Neural crest cell (in vitro differentiated cells): ENCODE measurements at regions not wholly inside any gene's neighbourhood (a gene's known extent, or its start where the extent isn't known, plus 50 kb on each side); places are given as distances from the start of the nearest gene placed in this dataset.

ENCODE experiments used
- DNase-seq: peaks from one replicate; pipeline ENCODE4 v3.0.0; 2021; ENCODE audit warnings: low read depth, mixed read lengths, low spot score
- H3K27ac Mint-ChIP-seq: one replicate; pipeline ENCODE4 v1.8.0; 2021; ENCODE audit warnings: mild to moderate bottlenecking, mixed read lengths; ENCODE audit not compliant: unreplicated experiment
- H3K27me3 Mint-ChIP-seq: 2 replicates; pipeline ENCODE4 v1.8.0; 2021; ENCODE audit warnings: low read depth, mild to moderate bottlenecking, mixed read lengths
- H3K36me3 Mint-ChIP-seq: 2 replicates; pipeline ENCODE4 v1.8.0; 2021; ENCODE audit warnings: low read depth, mild to moderate bottlenecking, mixed read lengths
- H3K4me1 Mint-ChIP-seq: 2 replicates; pipeline ENCODE4 v1.8.0; 2021; ENCODE audit warnings: mixed read lengths
- H3K4me3 Mint-ChIP-seq: one replicate; pipeline ENCODE4 v1.8.0; 2021; ENCODE audit warnings: mild to moderate bottlenecking, mixed read lengths
- H3K9me3 Mint-ChIP-seq: 2 replicates; pipeline ENCODE4 v1.8.0; 2021; ENCODE audit warnings: mixed read lengths
- TF ChIP-seq, protein P1 (sequence below): fragments of 200-600 bp; sonication (generic); conservative IDR thresholded peaks from 2 replicates; pipeline ENCODE4 v1.5.0; 2021; ENCODE audit warnings: antibody characterized with exemption, mild to moderate bottlenecking

DNA sequence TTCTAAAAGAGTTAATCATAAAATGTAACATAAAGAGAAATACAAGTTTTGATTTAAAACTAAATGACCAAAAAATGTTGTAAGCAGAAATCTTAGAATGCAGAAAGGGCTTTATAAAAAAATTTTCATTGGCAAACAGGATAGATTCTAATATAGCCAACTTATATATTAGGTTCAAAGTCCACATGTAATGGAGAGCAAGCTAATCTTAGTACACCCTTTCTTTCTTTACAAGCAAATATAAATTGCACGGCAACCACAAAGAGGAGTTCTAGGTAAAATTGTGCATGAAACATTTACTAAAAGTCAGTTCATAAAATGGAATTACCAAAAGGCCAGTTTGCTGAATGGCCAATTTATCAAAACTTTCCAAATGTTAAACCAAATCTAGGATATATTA is 130.6 kb downstream of the NOL4 start:
- DNase-seq, result no peak
- no peak overlapping the region for H3K4me3 Mint-ChIP-seq
- peaks cover 4% of the 10 kb centered on the region for H3K4me1 Mint-ChIP-seq
- no peaks in the 10 kb centered on the region for H3K27me3 Mint-ChIP-seq
- H3K36me3 Mint-ChIP-seq, result no peaks in the 10 kb centered on the region
- TF ChIP-seq, protein P1, sequence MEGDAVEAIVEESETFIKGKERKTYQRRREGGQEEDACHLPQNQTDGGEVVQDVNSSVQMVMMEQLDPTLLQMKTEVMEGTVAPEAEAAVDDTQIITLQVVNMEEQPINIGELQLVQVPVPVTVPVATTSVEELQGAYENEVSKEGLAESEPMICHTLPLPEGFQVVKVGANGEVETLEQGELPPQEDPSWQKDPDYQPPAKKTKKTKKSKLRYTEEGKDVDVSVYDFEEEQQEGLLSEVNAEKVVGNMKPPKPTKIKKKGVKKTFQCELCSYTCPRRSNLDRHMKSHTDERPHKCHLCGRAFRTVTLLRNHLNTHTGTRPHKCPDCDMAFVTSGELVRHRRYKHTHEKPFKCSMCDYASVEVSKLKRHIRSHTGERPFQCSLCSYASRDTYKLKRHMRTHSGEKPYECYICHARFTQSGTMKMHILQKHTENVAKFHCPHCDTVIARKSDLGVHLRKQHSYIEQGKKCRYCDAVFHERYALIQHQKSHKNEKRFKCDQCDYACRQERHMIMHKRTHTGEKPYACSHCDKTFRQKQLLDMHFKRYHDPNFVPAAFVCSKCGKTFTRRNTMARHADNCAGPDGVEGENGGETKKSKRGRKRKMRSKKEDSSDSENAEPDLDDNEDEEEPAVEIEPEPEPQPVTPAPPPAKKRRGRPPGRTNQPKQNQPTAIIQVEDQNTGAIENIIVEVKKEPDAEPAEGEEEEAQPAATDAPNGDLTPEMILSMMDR, result no peak
- H3K27ac Mint-ChIP-seq, result no peak overlapping the region
- H3K9me3 Mint-ChIP-seq, result no peaks in the 10 kb centered on the region

DNA sequence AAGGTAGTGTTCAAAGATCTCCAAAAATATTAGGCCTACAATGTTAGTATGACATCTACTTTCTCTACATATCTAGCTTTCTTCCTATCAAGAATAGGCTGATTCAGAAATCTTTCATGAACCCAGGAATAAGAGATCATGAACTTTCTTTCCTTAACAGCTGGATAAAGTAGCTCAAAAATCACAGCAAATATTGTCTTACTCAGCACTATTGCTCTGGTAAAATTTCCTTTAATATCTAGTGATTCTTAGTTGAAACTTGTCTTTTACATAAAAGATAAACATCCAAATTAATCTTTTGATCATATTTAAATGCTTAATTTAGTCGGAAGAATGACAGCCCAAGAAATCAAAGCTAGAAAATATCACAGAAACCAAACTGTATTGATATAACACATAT is 131.9 kb downstream of the NOL4 start:
- H3K4me3 Mint-ChIP-seq, result no peak overlapping the region
- TF ChIP-seq, protein P1, result no peak
- no peaks in the 10 kb centered on the region for H3K27me3 Mint-ChIP-seq
- H3K27ac Mint-ChIP-seq, result no peak overlapping the region
- H3K36me3 Mint-ChIP-seq, result no peaks in the 10 kb centered on the region
- no peaks in the 10 kb centered on the region for H3K9me3 Mint-ChIP-seq
- no peaks in the 10 kb centered on the region for H3K4me1 Mint-ChIP-seq
- no peak for DNase-seq

DNA sequence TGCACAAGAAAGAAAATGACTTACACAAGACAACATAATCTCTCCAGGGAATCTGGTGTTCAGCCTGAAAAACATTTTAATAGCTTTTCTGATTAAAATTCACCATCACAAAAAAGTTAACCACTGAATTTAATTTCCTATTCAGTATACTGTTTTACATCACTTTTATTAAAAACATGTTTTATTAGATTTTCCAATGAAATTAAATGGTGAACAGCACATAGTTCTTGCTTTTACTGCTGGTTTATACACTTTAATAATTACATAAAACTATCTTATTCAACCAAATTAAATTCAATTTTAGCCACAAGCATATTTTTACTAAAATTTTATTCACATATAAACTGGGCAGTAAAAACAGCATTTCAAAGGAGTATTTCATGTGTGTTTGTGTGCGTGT is 138.3 kb downstream of the NOL4 start:
- no peaks in the 10 kb centered on the region for H3K9me3 Mint-ChIP-seq
- no peaks in the 10 kb centered on the region for H3K4me1 Mint-ChIP-seq
- no peak overlapping the region for H3K27ac Mint-ChIP-seq
- no peak for DNase-seq
- no peaks in the 10 kb centered on the region for H3K27me3 Mint-ChIP-seq
- H3K4me3 Mint-ChIP-seq, result no peak overlapping the region
- TF ChIP-seq, protein P1, result no peak
- H3K36me3 Mint-ChIP-seq, result no peaks in the 10 kb centered on the region

DNA sequence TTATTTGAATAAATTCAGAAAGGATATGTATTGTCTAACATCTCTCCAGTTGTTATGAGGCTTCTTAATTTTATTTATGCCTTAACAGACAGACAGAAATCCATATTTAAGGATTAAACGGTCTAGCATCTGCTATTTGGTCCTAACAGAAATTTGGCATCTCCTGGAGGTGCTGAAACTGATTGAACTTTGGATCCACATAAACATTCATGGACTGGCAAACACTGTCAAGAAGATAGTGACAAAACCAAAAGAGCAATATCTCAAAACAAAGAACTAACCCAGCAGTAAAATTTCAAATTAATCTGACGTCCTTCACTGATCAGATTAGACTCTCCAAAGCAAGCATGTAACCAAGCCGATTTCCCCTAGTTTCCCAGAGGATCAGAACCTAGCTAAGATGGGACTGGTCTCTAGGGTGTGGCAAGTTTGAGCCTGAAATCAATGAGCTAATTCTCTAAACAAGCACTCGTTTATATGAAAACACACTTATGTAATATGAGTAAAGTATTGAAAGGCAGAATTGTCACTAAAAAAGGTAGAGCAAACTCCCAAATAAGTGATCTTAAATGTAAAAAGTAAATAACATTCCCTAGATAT is 139.5 kb downstream of the NOL4 start:
- Mint-ChIP-seq H3K4me1 (no peaks in the 10 kb centered on the region), H3K27me3 (no peaks in the 10 kb centered on the region), H3K9me3 (no peaks in the 10 kb centered on the region), H3K36me3 (no peaks in the 10 kb centered on the region), H3K4me3 (no peak overlapping the region), H3K27ac (no peak overlapping the region)
- TF ChIP-seq, protein P1, result no peak
- DNase-seq, result no peak

DNA sequence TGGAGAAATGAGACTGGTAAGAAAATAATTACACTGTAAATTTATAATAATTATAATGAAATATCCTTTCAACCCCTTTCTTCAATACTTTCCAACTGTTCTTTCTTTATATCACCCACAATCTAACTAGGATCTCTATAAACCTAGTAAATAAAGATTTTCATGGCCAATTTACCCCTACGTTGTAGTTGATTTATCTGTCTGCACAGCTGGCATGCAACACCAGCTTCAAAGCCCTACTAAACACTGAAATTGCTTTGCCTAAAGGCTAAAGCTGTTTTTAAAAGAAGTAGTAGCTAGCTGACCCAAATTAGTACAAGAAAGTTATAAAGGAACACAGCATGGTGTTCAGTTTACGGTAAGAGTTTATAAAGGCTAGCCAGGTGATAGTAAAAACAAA is 140.1 kb downstream of the NOL4 start:
- TF ChIP-seq, protein P1, result no peak
- no peaks in the 10 kb centered on the region for H3K36me3 Mint-ChIP-seq
- no peak overlapping the region for H3K27ac Mint-ChIP-seq
- H3K27me3 Mint-ChIP-seq, result no peaks in the 10 kb centered on the region
- H3K9me3 Mint-ChIP-seq, result no peaks in the 10 kb centered on the region
- H3K4me3 Mint-ChIP-seq, result no peak overlapping the region
- H3K4me1 Mint-ChIP-seq, result no peaks in the 10 kb centered on the region
- no peak for DNase-seq
